ENCODE measurements at regions not wholly inside any gene's neighbourhood (a gene's known extent, or its start where the extent isn't known, plus 50 kb on each side); places are given as distances from the start of the nearest gene placed in this dataset.

DNA sequence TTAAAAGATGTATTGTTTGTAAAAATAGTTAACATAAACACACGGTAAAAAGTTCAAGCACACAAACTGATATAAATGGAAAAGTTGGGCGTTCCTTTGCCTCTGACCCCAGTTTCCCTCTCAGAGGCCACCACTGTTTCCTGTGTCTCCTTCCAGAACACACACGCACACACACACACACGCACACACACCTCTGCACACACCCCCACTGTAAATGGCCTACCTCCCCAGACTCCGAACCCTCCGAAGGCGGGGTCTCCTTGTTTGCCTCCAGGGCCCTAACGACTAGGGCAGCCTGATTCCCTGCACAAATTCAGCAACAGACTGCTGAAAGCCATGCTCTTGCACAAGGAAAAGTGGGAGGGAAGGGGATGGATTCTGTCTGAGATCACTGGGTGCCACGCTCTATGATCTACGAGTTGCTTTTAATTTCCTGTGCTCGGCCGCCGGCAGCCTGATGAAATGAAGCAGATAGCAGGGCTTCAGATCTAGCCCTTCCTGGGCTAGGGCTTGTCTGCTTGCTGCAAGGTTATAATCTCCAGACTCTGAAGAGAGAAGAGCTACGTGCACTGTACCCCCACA, 184.0 kb upstream of the IL12B start:
- TF ChIP-seq, protein P1, sequence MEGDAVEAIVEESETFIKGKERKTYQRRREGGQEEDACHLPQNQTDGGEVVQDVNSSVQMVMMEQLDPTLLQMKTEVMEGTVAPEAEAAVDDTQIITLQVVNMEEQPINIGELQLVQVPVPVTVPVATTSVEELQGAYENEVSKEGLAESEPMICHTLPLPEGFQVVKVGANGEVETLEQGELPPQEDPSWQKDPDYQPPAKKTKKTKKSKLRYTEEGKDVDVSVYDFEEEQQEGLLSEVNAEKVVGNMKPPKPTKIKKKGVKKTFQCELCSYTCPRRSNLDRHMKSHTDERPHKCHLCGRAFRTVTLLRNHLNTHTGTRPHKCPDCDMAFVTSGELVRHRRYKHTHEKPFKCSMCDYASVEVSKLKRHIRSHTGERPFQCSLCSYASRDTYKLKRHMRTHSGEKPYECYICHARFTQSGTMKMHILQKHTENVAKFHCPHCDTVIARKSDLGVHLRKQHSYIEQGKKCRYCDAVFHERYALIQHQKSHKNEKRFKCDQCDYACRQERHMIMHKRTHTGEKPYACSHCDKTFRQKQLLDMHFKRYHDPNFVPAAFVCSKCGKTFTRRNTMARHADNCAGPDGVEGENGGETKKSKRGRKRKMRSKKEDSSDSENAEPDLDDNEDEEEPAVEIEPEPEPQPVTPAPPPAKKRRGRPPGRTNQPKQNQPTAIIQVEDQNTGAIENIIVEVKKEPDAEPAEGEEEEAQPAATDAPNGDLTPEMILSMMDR (IDR thresholded peaks at IDR 0.05; ENCODE audit: poor library complexity): no peak
- no peak for TF ChIP-seq EZH2phosphoT487 (IDR thresholded peaks at IDR 0.05; ENCODE audit: low read depth, severe bottlenecking, unreplicated experiment)
- no peak for TF ChIP-seq EZH2 (IDR thresholded peaks at IDR 0.05; ENCODE audit: borderline replicate concordance)

Measured in hepatocyte (in vitro differentiated cells).